GM18499 (cell line): ENCODE measurements at regions not wholly inside any gene's neighbourhood (a gene's known extent, or its start where the extent isn't known, plus 50 kb on each side); places are given as distances from the start of the nearest gene placed in this dataset.

Experiments used
- ATAC-seq: cut with Tn5 transposase; IDR thresholded peaks from one replicate; pipeline ENCODE4 v1.9.1; 2021; ENCODE audit warnings: moderate number of reproducible peaks; ENCODE audit not compliant: insufficient read depth, unreplicated experiment

GRCh38 chr3:148191966-148192365 is 505.7 kb upstream of the AGTR1 start:
- no peak for ATAC-seq

GRCh38 chr3:148197061-148197460 is 500.6 kb upstream of the AGTR1 start:
- no peak for ATAC-seq

GRCh38 chr3:148202386-148202785 is 495.3 kb upstream of the AGTR1 start:
- no peak for ATAC-seq

- no peak for ATAC-seq
Observed at GRCh38 chr3:148203297-148204010, 494.2 kb upstream of the AGTR1 start.

GRCh38 chr3:148204131-148204530 is 493.6 kb upstream of the AGTR1 start:
- ATAC-seq = no peak

GRCh38 chr3:148205977-148206376 is 491.7 kb upstream of the AGTR1 start:
- no peak for ATAC-seq

- no peak for ATAC-seq
Observed at GRCh38 chr3:148206446-148206845, 491.3 kb upstream of the AGTR1 start.

- ATAC-seq = no peak
Observed at GRCh38 chr3:148208975-148209374, 488.7 kb upstream of the AGTR1 start.

- peak; percentile 37 for ATAC-seq
Observed at GRCh38 chr3:148211725-148212124, 486.0 kb upstream of the AGTR1 start.

GRCh38 chr3:148214705-148215104 is 483.0 kb upstream of the AGTR1 start:
- ATAC-seq = no peak

GRCh38 chr3:148217317-148217716 is 480.4 kb upstream of the AGTR1 start:
- ATAC-seq = no peak

GRCh38 chr3:148218222-148218621 is 479.5 kb upstream of the AGTR1 start:
- ATAC-seq = no peak

GRCh38 chr3:148219999-148220398 is 477.7 kb upstream of the AGTR1 start:
- no peak for ATAC-seq

- no peak for ATAC-seq
Observed at GRCh38 chr3:148221303-148221702, 476.4 kb upstream of the AGTR1 start.

- no peak for ATAC-seq
Observed at GRCh38 chr3:148223266-148223665, 474.4 kb upstream of the AGTR1 start.

- ATAC-seq = no peak
Observed at GRCh38 chr3:148226246-148226645, 471.5 kb upstream of the AGTR1 start.

GRCh38 chr3:148227534-148227933 is 470.2 kb upstream of the AGTR1 start:
- no peak for ATAC-seq

- ATAC-seq = peak; percentile 51
Observed at GRCh38 chr3:148229107-148229506, 468.6 kb upstream of the AGTR1 start.

GRCh38 chr3:148230473-148230872 is 467.2 kb upstream of the AGTR1 start:
- ATAC-seq = no peak

- no peak for ATAC-seq
Observed at GRCh38 chr3:148232389-148232788, 465.3 kb upstream of the AGTR1 start.

GRCh38 chr3:148233403-148233802 is 464.3 kb upstream of the AGTR1 start:
- no peak for ATAC-seq

GRCh38 chr3:148234536-148234935 is 463.2 kb upstream of the AGTR1 start:
- no peak for ATAC-seq

- ATAC-seq = no peak
Observed at GRCh38 chr3:148235566-148235965, 462.1 kb upstream of the AGTR1 start.
